ENCODE measurements at regions not wholly inside any gene's neighbourhood (a gene's known extent, or its start where the extent isn't known, plus 50 kb on each side); places are given as distances from the start of the nearest gene placed in this dataset.
"Not testable (repeated sequence)": the region's sequence is repeated elsewhere in the genome, so short reads cannot be mapped to it uniquely, and the experiment has no call there.

DNA sequence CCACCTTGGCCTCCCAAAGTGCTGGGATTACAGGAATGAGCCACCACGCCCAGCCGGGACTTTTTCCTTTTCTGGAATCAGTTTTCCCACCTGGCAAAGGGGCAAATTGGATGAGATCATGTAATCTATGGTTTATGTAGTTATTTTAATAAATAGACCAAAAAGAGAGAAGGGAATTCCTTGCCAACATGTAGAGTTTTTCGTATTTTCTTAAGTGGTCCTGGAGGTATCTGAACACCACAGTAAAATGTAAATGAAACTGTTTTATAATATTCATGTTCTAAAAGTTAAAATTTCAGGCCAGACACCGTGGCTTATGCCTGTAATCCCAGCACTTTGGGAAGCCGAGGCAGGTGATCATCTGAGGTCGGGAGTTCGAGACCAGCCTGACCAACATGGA lies 185.1 kb upstream of the ZNF217 start:
- Mint-ChIP-seq H3K27me3 (ENCODE audit: insufficient read depth, low read depth) (no peaks in the 10 kb centered on the region), H3K4me3 (no peak overlapping the region), H3K4me1 (peaks cover 13% of the 10 kb centered on the region), H3K27ac (no peak overlapping the region), H3K9me3 (no peaks in the 10 kb centered on the region), H3K36me3 (no peaks in the 10 kb centered on the region)
- no peaks in the 10 kb centered on the region for H4K20me1 ChIP-seq (ENCODE audit: low read depth)
- no peaks in the 10 kb centered on the region for H3K9me3 ChIP-seq (ENCODE audit: low read depth)
- no peaks in the 10 kb centered on the region for H3F3A ChIP-seq (ENCODE audit: low read depth)
- no peak for TF ChIP-seq EZH2phosphoT487 (IDR thresholded peaks at IDR 0.05)
- TF ChIP-seq, protein P1, sequence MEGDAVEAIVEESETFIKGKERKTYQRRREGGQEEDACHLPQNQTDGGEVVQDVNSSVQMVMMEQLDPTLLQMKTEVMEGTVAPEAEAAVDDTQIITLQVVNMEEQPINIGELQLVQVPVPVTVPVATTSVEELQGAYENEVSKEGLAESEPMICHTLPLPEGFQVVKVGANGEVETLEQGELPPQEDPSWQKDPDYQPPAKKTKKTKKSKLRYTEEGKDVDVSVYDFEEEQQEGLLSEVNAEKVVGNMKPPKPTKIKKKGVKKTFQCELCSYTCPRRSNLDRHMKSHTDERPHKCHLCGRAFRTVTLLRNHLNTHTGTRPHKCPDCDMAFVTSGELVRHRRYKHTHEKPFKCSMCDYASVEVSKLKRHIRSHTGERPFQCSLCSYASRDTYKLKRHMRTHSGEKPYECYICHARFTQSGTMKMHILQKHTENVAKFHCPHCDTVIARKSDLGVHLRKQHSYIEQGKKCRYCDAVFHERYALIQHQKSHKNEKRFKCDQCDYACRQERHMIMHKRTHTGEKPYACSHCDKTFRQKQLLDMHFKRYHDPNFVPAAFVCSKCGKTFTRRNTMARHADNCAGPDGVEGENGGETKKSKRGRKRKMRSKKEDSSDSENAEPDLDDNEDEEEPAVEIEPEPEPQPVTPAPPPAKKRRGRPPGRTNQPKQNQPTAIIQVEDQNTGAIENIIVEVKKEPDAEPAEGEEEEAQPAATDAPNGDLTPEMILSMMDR (IDR thresholded peaks at IDR 0.05): no peak
- TF ChIP-seq EZH2 (IDR thresholded peaks at IDR 0.05): no peak
- H3K27ac ChIP-seq: no peak overlapping the region
- H3K36me3 ChIP-seq: no peaks in the 10 kb centered on the region
- H3K4me3 ChIP-seq: no peak overlapping the region
- no peak for DNase-seq (ENCODE audit: low spot score)
- no peak overlapping the region for H3K4me2 ChIP-seq
- H2AFZ ChIP-seq (replicated peaks): no peak overlapping the region
- no peaks in the 10 kb centered on the region for H3K4me1 ChIP-seq
- no peaks in the 10 kb centered on the region for H3K27me3 ChIP-seq
- no peak overlapping the region for H3K9ac ChIP-seq
- H3K79me2 ChIP-seq (ENCODE audit: low read depth): no peaks in the 10 kb centered on the region

DNA sequence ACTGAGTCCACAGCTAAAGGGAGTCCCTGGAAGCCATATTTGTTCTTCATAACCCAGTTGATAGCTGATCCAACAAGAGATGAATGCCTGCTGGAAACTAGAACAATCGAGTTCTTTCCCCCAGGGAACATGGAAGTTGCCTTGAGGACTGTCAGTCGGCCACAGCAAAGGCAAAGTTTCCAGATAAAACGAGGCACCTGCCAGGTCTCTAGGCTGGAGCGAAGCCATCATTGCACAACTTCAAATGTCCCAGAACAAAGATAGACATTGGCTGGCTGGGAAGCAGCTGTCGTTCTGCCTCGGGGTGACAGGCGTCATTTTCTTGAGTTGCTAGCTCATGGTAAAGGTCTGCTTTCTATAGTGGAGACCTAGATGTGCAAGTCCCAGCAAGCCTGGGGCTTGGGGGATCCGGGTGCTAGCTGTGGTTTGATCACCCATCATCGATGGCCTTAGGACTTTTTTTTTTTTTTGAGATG lies 184.4 kb upstream of the ZNF217 start:
- no peak overlapping the region for H3K27ac ChIP-seq
- no peaks in the 10 kb centered on the region for H3F3A ChIP-seq (ENCODE audit: low read depth)
- no peaks in the 10 kb centered on the region for H3K9me3 ChIP-seq (ENCODE audit: low read depth)
- no peaks in the 10 kb centered on the region for H3K36me3 Mint-ChIP-seq
- no peaks in the 10 kb centered on the region for H3K27me3 Mint-ChIP-seq (ENCODE audit: insufficient read depth, low read depth)
- peaks cover 20% of the 10 kb centered on the region for H3K4me1 Mint-ChIP-seq
- no peak overlapping the region for H3K4me3 ChIP-seq
- DNase-seq (ENCODE audit: low spot score): no peak
- H3K36me3 ChIP-seq: no peaks in the 10 kb centered on the region
- no peak overlapping the region for H3K27ac Mint-ChIP-seq
- H3K4me1 ChIP-seq: no peaks in the 10 kb centered on the region
- H3K27me3 ChIP-seq: no peaks in the 10 kb centered on the region
- TF ChIP-seq, protein P1 (IDR thresholded peaks at IDR 0.05): no peak
- TF ChIP-seq EZH2phosphoT487 (IDR thresholded peaks at IDR 0.05): no peak
- no peak for TF ChIP-seq EZH2 (IDR thresholded peaks at IDR 0.05)
- no peak overlapping the region for H2AFZ ChIP-seq (replicated peaks)
- no peaks in the 10 kb centered on the region for H4K20me1 ChIP-seq (ENCODE audit: low read depth)
- H3K9ac ChIP-seq: no peak overlapping the region
- H3K79me2 ChIP-seq (ENCODE audit: low read depth): no peaks in the 10 kb centered on the region
- H3K4me3 Mint-ChIP-seq: no peak overlapping the region
- no peaks in the 10 kb centered on the region for H3K9me3 Mint-ChIP-seq
- no peak overlapping the region for H3K4me2 ChIP-seq

DNA sequence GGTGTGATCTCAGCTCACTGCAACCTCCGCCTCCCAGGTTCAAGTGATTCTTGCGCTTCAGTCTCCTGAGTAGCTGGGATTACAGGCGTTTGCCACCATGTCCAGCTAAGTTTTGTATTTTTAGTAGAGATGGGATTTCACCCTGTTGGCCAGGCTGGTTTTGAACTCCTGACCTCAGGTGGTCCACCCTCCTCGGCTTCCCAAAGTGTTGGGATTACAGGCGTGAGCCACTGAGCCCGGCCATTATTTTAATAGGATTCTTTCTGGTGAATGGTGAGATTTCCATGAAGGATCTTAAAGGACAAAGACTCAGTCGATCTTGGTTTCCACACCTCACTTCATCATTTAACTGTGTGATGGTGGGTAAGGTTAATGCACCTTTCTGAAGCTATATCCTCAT lies 183.8 kb upstream of the ZNF217 start:
- H3K27me3 ChIP-seq; H2AFZ ChIP-seq (replicated peaks); H3K36me3 Mint-ChIP-seq; H3K4me3 Mint-ChIP-seq; H3K9ac ChIP-seq; H3K27ac Mint-ChIP-seq; H4K20me1 ChIP-seq (ENCODE audit: low read depth); H3K4me2 ChIP-seq; H3K79me2 ChIP-seq (ENCODE audit: low read depth); H3K27ac ChIP-seq; DNase-seq (ENCODE audit: low spot score); H3K9me3 ChIP-seq (ENCODE audit: low read depth); H3K4me3 ChIP-seq; H3F3A ChIP-seq (ENCODE audit: low read depth); H3K27me3 Mint-ChIP-seq (ENCODE audit: insufficient read depth, low read depth); H3K36me3 ChIP-seq; H3K9me3 Mint-ChIP-seq; H3K4me1 ChIP-seq: not testable (repeated sequence)
- peaks cover 23% of the 10 kb centered on the region for H3K4me1 Mint-ChIP-seq

DNA sequence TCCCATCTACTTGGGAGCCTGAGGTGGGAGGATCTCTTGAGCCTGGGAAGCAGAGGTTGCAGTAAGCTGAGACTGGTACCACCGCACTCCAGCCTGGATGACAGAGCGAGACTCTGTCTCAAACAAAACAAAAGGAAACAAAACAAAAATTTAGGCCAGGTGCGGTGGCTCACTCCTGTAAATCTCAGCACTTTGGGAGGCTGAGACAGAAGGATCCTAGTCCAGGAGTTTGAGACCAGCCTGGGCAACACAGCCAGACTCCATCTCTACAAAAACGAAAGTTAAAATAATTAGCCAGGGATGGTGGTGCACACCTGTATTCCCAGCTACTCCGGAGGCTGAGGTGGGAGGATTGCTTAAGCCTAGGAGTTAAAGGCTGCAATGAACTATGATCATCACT lies 183.2 kb upstream of the ZNF217 start:
- H3K36me3 ChIP-seq: no peaks in the 10 kb centered on the region
- DNase-seq (ENCODE audit: low spot score): no peak
- H3K4me2 ChIP-seq: no peak overlapping the region
- no peaks in the 10 kb centered on the region for H3K9me3 Mint-ChIP-seq
- H3K27me3 ChIP-seq: no peaks in the 10 kb centered on the region
- H3K27ac Mint-ChIP-seq: no peak overlapping the region
- H3K4me1 Mint-ChIP-seq: peaks cover 23% of the 10 kb centered on the region
- no peaks in the 10 kb centered on the region for H3F3A ChIP-seq (ENCODE audit: low read depth)
- no peak overlapping the region for H3K9ac ChIP-seq
- H3K27ac ChIP-seq: no peak overlapping the region
- no peaks in the 10 kb centered on the region for H3K9me3 ChIP-seq (ENCODE audit: low read depth)
- no peak overlapping the region for H2AFZ ChIP-seq (replicated peaks)
- peaks cover 2% of the 10 kb centered on the region for H3K27me3 Mint-ChIP-seq (ENCODE audit: insufficient read depth, low read depth)
- no peak overlapping the region for H3K4me3 ChIP-seq
- no peaks in the 10 kb centered on the region for H3K79me2 ChIP-seq (ENCODE audit: low read depth)
- TF ChIP-seq, protein P1 (IDR thresholded peaks at IDR 0.05): no peak
- TF ChIP-seq EZH2phosphoT487 (IDR thresholded peaks at IDR 0.05): no peak
- TF ChIP-seq EZH2 (IDR thresholded peaks at IDR 0.05): no peak
- H3K36me3 Mint-ChIP-seq: no peaks in the 10 kb centered on the region
- H3K4me1 ChIP-seq: no peaks in the 10 kb centered on the region
- H4K20me1 ChIP-seq (ENCODE audit: low read depth): no peaks in the 10 kb centered on the region
- H3K4me3 Mint-ChIP-seq: no peak overlapping the region

Measured in neural progenitor cell (in vitro differentiated cells).